ENCODE measurements at regions not wholly inside any gene's neighbourhood (a gene's known extent, or its start where the extent isn't known, plus 50 kb on each side); places are given as distances from the start of the nearest gene placed in this dataset.

GRCh38 chr15:88403351-88403791 is 63.8 kb downstream of the MRPL46 start:
- no peak for DNase-seq (ENCODE audit: low spot score)

- no peak for DNase-seq (ENCODE audit: low spot score)
These were observed 65.1 kb downstream of the MRPL46 start for GRCh38 chr15:88401996-88402656.

GRCh38 chr15:88401251-88401995 is 65.8 kb downstream of the MRPL46 start:
- no peak for DNase-seq (ENCODE audit: low spot score)

- no peak for DNase-seq (ENCODE audit: low spot score)
These were observed 66.5 kb downstream of the MRPL46 start for GRCh38 chr15:88400591-88401250.

- DNase-seq (ENCODE audit: low spot score): no peak
These were observed 67.1 kb downstream of the MRPL46 start for GRCh38 chr15:88400084-88400483.

GRCh38 chr15:88399021-88399685 is 68.0 kb downstream of the MRPL46 start:
- no peak for DNase-seq (ENCODE audit: low spot score)

GRCh38 chr15:88398011-88398410 is 69.2 kb downstream of the MRPL46 start:
- no peak for DNase-seq (ENCODE audit: low spot score)

- DNase-seq (ENCODE audit: low spot score): no peak
These were observed 69.7 kb downstream of the MRPL46 start for GRCh38 chr15:88397506-88397905.

- DNase-seq (ENCODE audit: low spot score): no peak
These were observed 71.1 kb downstream of the MRPL46 start for GRCh38 chr15:88395872-88396781.

- DNase-seq (ENCODE audit: low spot score): no peak
These were observed 71.9 kb downstream of the MRPL46 start for GRCh38 chr15:88395241-88395640.

GRCh38 chr15:88394553-88395145 is 72.5 kb downstream of the MRPL46 start:
- no peak for DNase-seq (ENCODE audit: low spot score)

GRCh38 chr15:88393719-88394519 is 73.3 kb downstream of the MRPL46 start:
- DNase-seq (ENCODE audit: low spot score): no peak

GRCh38 chr15:88391700-88392099 is 75.5 kb downstream of the MRPL46 start:
- no peak for DNase-seq (ENCODE audit: low spot score)

GRCh38 chr15:88391006-88391405 is 76.2 kb downstream of the MRPL46 start:
- DNase-seq (ENCODE audit: low spot score): no peak

GRCh38 chr15:88390164-88390901 is 76.9 kb downstream of the MRPL46 start:
- DNase-seq (ENCODE audit: low spot score): no peak

GRCh38 chr15:88389120-88389519 is 78.1 kb downstream of the MRPL46 start:
- no peak for DNase-seq (ENCODE audit: low spot score)

GRCh38 chr15:88388686-88389085 is 78.5 kb downstream of the MRPL46 start:
- no peak for DNase-seq (ENCODE audit: low spot score)

GRCh38 chr15:88385078-88385700 is 82.0 kb downstream of the MRPL46 start:
- DNase-seq (ENCODE audit: low spot score): no peak

GRCh38 chr15:88383354-88383753 is 83.8 kb downstream of the MRPL46 start:
- DNase-seq (ENCODE audit: low spot score): no peak

Data from kidney capillary endothelial cell (primary cell).